ENCODE measurements at regions not wholly inside any gene's neighbourhood (a gene's known extent, or its start where the extent isn't known, plus 50 kb on each side); places are given as distances from the start of the nearest gene placed in this dataset.

DNA sequence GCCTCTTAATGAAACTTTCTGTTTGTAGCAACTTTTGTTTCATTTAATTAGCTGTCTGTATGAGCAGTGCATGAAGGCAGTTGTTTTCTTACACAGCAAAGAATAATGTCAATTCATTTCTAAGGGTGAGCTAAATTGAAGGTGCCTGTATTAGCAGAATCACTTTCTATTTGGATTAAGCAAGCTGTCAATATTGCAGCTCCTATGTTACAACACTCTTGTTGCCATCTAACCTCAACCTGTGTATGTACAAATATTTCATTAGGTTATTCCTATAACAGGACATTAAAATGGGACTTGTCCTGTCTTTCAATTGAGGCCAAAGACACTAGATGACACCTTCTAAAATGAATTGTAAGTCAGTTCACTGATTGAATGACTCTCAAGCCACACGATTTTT lies 647.5 kb downstream of the UTRN start:
- H3K27ac ChIP-seq (ENCODE audit: low read length), result no peak overlapping the region
- H3K36me3 ChIP-seq (ENCODE audit: control insufficient read depth in 1 of 2, insufficient read depth in 2 of 2, low read length in 2 of 2), result no peaks in the 10 kb centered on the region
- H3K4me1 ChIP-seq (ENCODE audit: control insufficient read depth in 1 of 2, insufficient read depth in 2 of 2, low read length in 2 of 2), result no peaks in the 10 kb centered on the region
- no peaks in the 10 kb centered on the region for H3K9me3 ChIP-seq (ENCODE audit: control insufficient read depth in 1 of 2, low read length in 2 of 2)
- H3K4me3 ChIP-seq (ENCODE audit: low read depth in 1 of 2, low read length in 2 of 2), result no peak overlapping the region
- H3K27me3 ChIP-seq (ENCODE audit: low read depth, low read length), result no peaks in the 10 kb centered on the region

DNA sequence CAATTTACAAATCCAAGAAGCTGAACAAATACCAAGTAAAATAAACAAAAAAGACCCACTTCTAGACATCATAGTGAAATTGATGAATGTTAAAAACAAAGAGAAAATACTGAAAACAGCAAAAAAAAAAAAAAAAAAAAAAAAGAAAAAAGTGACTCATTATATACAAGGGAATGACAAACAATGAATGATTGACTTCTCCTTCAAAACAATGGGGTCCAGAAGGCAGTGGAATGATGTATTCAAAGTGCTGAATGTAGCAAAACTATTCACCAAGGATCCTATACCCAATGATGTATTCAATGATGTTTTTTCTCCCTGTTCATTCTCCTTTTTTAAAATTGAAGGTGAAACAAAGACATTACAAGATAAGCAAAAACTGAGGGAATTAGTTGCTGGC lies 650.0 kb downstream of the UTRN start:
- Histone ChIP-seq H3K4me3 (ENCODE audit: low read depth in 1 of 2, low read length in 2 of 2) (no peak overlapping the region), H3K9me3 (ENCODE audit: control insufficient read depth in 1 of 2, low read length in 2 of 2) (no peaks in the 10 kb centered on the region), H3K4me1 (ENCODE audit: control insufficient read depth in 1 of 2, insufficient read depth in 2 of 2, low read length in 2 of 2) (no peaks in the 10 kb centered on the region), H3K36me3 (ENCODE audit: control insufficient read depth in 1 of 2, insufficient read depth in 2 of 2, low read length in 2 of 2) (no peaks in the 10 kb centered on the region), H3K27ac (ENCODE audit: low read length) (no peak overlapping the region), H3K27me3 (ENCODE audit: low read depth, low read length) (no peaks in the 10 kb centered on the region)

DNA sequence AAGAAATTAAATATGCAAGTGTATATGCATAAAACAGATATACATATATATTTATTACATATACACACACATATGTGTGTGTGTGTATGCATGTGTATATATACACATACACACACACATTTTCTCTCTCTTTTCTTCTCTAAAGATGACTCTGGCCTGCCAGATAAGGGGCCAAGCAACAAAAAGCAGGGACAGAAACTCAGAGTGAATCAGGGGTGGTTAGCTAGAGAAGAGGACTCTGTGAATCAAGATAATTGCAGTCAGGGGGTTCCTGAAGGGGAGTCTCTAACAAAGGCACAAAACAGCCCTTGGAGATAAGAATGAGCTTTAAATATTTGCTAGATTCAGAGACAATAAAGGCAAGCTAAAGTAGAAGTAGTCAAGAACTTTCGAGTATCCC lies 650.5 kb downstream of the UTRN start:
- Histone ChIP-seq H3K27ac (ENCODE audit: low read length) (no peak overlapping the region), H3K9me3 (ENCODE audit: control insufficient read depth in 1 of 2, low read length in 2 of 2) (no peaks in the 10 kb centered on the region), H3K4me1 (ENCODE audit: control insufficient read depth in 1 of 2, insufficient read depth in 2 of 2, low read length in 2 of 2) (no peaks in the 10 kb centered on the region), H3K27me3 (ENCODE audit: low read depth, low read length) (no peaks in the 10 kb centered on the region), H3K4me3 (ENCODE audit: low read depth in 1 of 2, low read length in 2 of 2) (no peak overlapping the region), H3K36me3 (ENCODE audit: control insufficient read depth in 1 of 2, insufficient read depth in 2 of 2, low read length in 2 of 2) (no peaks in the 10 kb centered on the region)

DNA sequence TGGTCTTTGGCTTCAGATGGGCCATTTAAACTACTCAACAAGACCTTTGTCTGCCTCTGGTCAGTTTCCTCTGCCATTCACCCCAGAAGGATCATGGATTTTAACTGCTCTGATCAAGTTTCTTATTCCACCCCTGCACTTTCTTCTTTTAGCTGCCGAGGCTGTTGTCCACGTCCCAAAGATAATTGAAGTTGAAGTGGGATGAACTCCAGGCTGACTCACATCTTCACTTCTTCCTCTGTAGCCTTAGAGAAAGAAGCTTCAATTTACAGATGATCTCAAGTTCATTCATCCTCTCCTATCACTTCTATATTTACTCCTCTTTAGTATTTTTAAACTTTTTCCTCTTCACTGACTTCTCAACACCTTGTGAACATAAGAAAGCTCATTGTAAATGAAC lies 651.6 kb downstream of the UTRN start:
- no peak overlapping the region for H3K27ac ChIP-seq (ENCODE audit: low read length)
- no peaks in the 10 kb centered on the region for H3K9me3 ChIP-seq (ENCODE audit: control insufficient read depth in 1 of 2, low read length in 2 of 2)
- H3K36me3 ChIP-seq (ENCODE audit: control insufficient read depth in 1 of 2, insufficient read depth in 2 of 2, low read length in 2 of 2), result no peaks in the 10 kb centered on the region
- no peaks in the 10 kb centered on the region for H3K27me3 ChIP-seq (ENCODE audit: low read depth, low read length)
- no peaks in the 10 kb centered on the region for H3K4me1 ChIP-seq (ENCODE audit: control insufficient read depth in 1 of 2, insufficient read depth in 2 of 2, low read length in 2 of 2)
- H3K4me3 ChIP-seq (ENCODE audit: low read depth in 1 of 2, low read length in 2 of 2), result no peak overlapping the region

DNA sequence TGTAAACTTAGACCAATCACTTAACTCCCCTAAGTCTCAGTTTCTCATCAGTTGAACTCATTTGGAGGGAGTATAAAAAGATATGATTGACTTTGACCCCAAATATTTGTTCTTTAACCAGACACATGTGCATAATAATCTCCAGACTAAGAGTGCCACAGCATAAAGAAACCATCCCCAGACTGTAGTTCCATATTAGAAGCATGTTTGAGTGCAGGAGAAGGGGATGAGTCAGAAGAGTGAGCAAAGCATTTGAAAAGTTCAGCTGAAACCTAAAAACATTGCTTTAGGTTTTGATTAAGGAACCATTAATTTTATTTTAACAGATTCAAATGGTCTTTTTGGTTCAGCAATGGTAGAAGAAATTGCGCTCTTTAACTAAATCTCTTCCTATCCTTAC lies 654.8 kb downstream of the UTRN start:
- Histone ChIP-seq H3K36me3 (ENCODE audit: control insufficient read depth in 1 of 2, insufficient read depth in 2 of 2, low read length in 2 of 2) (no peaks in the 10 kb centered on the region), H3K4me1 (ENCODE audit: control insufficient read depth in 1 of 2, insufficient read depth in 2 of 2, low read length in 2 of 2) (no peaks in the 10 kb centered on the region), H3K27me3 (ENCODE audit: low read depth, low read length) (no peaks in the 10 kb centered on the region), H3K27ac (ENCODE audit: low read length) (no peak overlapping the region), H3K4me3 (ENCODE audit: low read depth in 1 of 2, low read length in 2 of 2) (no peak overlapping the region), H3K9me3 (ENCODE audit: control insufficient read depth in 1 of 2, low read length in 2 of 2) (no peaks in the 10 kb centered on the region)

DNA sequence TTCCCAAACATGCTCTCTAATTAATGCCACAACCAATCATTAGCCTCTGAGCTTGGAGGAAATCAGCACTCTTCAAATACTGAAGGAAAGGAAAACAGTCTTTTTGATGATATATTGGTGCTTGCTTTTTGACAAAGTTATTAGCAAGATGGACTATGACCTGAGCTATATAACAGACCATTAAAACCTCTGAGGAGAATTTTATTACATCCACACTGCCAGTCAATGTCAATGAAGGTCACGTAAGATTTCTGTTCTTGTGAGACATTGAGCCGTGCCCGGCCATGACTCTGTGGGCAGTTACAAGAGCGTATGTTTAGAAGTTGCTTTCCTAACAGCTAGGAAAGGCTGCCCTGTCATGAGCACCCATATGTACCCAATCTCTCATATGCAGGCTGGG lies 659.0 kb downstream of the UTRN start:
- Histone ChIP-seq H3K4me1 (ENCODE audit: control insufficient read depth in 1 of 2, insufficient read depth in 2 of 2, low read length in 2 of 2) (no peaks in the 10 kb centered on the region), H3K9me3 (ENCODE audit: control insufficient read depth in 1 of 2, low read length in 2 of 2) (no peaks in the 10 kb centered on the region), H3K4me3 (ENCODE audit: low read depth in 1 of 2, low read length in 2 of 2) (no peak overlapping the region), H3K36me3 (ENCODE audit: control insufficient read depth in 1 of 2, insufficient read depth in 2 of 2, low read length in 2 of 2) (no peaks in the 10 kb centered on the region), H3K27ac (ENCODE audit: low read length) (no peak overlapping the region), H3K27me3 (ENCODE audit: low read depth, low read length) (no peaks in the 10 kb centered on the region)

DNA sequence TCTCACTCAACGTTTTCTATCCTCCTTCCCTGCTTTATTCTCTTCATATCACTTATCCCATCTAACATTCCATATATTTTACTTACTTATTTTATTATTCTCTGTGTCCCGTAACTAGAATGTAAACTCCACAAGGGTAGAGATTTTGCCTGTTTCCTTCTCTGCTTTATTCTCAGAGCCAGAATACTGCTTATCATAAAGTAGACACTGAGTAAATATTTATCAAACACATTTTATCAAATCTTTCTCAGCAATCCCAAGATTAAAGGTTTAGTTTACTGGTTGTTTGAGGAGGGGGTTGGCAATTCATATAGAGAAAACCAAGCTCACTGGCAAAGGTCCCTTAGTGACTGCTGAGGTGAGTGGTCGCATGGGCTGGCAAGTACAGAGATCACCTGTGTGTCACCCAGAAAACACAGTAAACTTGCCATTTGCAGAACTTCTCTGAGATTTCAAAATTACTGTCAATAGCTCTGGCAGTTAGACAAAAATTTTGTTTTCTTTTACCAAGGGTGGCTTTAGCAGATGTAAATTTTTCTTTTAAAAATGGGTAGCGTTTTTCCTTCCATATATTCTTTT lies 662.4 kb downstream of the UTRN start:
- Histone ChIP-seq H3K27me3 (ENCODE audit: low read depth, low read length) (no peaks in the 10 kb centered on the region), H3K9me3 (ENCODE audit: control insufficient read depth in 1 of 2, low read length in 2 of 2) (no peaks in the 10 kb centered on the region), H3K36me3 (ENCODE audit: control insufficient read depth in 1 of 2, insufficient read depth in 2 of 2, low read length in 2 of 2) (no peaks in the 10 kb centered on the region), H3K27ac (ENCODE audit: low read length) (no peak overlapping the region), H3K4me3 (ENCODE audit: low read depth in 1 of 2, low read length in 2 of 2) (no peak overlapping the region), H3K4me1 (ENCODE audit: control insufficient read depth in 1 of 2, insufficient read depth in 2 of 2, low read length in 2 of 2) (no peaks in the 10 kb centered on the region)

DNA sequence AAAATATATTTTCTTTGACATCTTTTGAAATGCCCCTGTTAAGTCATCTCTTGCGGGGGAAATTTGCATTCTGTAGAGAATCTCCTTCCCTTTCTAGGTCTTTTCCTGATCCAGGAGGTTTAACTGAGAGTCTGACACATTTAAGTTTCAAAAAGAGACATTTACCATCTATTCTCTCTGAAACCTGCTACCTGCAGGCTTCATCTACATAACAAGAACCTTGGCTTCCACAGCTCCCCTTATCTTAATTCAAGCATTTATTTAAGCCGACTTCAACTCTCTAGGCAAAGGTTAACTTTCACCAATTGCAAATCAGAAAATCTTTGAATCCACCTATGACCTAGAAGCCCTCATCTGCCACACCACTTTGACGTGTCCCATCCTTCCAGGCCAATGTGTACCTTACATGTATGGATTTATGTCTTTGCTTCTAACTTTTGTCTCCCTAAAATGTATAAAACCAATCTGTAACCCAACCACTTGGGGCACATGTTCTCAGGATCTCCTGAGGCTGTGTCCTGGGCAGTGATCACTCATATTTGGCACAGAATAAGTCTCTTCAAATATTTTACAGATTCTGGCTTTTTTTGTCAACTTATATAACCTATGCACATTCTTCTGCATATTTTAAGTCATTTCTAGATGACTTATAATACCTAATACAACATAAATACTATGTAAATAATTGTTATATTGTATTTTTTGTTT lies 666.7 kb downstream of the UTRN start:
- H3K27me3 ChIP-seq (ENCODE audit: low read depth, low read length), result no peaks in the 10 kb centered on the region

DNA sequence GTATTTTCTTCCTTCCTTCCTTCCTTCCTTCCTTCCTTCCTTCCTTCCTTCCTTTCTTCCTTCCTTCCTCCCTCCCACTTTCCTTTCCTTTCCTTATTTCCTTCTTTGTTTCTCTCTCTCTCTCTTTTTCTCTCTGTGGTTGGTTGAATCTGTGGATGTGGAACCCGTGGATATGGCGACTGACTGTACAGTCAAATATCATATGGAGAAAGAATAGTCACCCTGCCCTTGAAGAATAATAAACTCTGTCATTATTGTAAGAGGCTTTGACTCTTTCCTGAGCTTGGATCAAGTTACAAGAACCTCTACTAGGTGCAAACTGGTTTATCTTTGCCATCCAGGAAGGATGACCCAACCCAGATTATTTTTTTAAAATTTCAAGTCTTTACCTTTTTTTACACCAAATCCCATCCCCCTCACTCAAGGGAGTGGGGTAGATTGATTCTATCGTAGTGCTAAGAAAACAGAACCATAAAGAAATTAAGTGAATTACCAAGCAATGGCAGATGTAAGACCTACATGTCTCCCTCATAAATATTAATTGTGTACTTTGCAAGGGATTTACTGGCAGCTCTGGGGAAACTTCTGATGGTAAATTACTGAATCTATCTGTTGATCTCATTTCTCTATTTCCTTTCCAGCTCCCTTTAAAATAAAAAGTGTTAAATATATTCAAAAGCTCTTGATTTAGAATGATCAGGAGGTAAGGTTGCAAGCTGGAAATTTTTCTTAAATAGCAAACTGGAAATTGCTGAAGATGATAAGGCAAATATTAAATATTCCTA lies 667.5 kb downstream of the UTRN start:
- no peak overlapping the region for H3K4me3 ChIP-seq (ENCODE audit: low read depth in 1 of 2, low read length in 2 of 2)
- no peaks in the 10 kb centered on the region for H3K4me1 ChIP-seq (ENCODE audit: control insufficient read depth in 1 of 2, insufficient read depth in 2 of 2, low read length in 2 of 2)
- no peaks in the 10 kb centered on the region for H3K9me3 ChIP-seq (ENCODE audit: control insufficient read depth in 1 of 2, low read length in 2 of 2)
- H3K27me3 ChIP-seq (ENCODE audit: low read depth, low read length), result no peaks in the 10 kb centered on the region
- H3K36me3 ChIP-seq (ENCODE audit: control insufficient read depth in 1 of 2, insufficient read depth in 2 of 2, low read length in 2 of 2), result no peaks in the 10 kb centered on the region
- no peak overlapping the region for H3K27ac ChIP-seq (ENCODE audit: low read length)

More for the DNA sequence above, 666.7 kb downstream of the UTRN start:
- H3K4me3 ChIP-seq (ENCODE audit: low read depth in 1 of 2, low read length in 2 of 2), result no peak overlapping the region
- no peaks in the 10 kb centered on the region for H3K36me3 ChIP-seq (ENCODE audit: control insufficient read depth in 1 of 2, insufficient read depth in 2 of 2, low read length in 2 of 2)
- no peak overlapping the region for H3K27ac ChIP-seq (ENCODE audit: low read length)
- no peaks in the 10 kb centered on the region for H3K9me3 ChIP-seq (ENCODE audit: control insufficient read depth in 1 of 2, low read length in 2 of 2)
- no peaks in the 10 kb centered on the region for H3K4me1 ChIP-seq (ENCODE audit: control insufficient read depth in 1 of 2, insufficient read depth in 2 of 2, low read length in 2 of 2)

DNA sequence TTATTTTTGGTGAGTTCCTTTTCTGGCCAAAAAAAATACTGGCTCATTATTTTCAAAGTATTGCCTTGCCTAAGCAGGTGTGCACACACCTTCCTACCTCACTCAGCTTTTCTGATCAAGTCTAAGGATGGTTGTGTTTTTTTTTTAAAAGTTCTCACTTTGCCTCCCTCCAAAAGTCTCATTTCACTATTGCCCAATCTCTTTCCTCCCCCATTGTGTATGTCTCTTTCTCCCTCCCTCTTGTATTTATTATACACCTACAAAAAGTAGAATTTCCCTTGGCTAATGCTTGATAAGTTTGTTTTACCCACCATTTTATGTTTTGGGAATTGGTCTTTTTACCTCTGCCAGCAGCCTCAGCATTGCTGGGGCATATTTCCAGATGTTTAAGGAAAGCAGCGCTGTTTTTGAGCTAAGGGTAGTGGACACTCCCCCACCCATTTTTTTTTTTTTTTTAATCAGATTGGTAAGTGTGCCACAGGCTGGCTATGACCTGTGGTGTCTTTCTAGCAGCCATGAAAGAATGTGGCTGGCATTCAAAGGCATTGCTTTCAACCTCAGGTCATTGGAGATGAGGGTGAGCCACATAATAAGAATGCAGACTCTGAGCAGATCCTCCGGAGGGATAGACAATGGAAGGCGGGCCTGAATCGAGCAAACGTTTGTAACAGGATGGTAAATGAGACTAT lies 668.6 kb downstream of the UTRN start:
- H3K27ac ChIP-seq (ENCODE audit: low read length), result no peak overlapping the region
- no peak overlapping the region for H3K4me3 ChIP-seq (ENCODE audit: low read depth in 1 of 2, low read length in 2 of 2)
- H3K27me3 ChIP-seq (ENCODE audit: low read depth, low read length), result no peaks in the 10 kb centered on the region
- no peaks in the 10 kb centered on the region for H3K4me1 ChIP-seq (ENCODE audit: control insufficient read depth in 1 of 2, insufficient read depth in 2 of 2, low read length in 2 of 2)
- no peaks in the 10 kb centered on the region for H3K36me3 ChIP-seq (ENCODE audit: control insufficient read depth in 1 of 2, insufficient read depth in 2 of 2, low read length in 2 of 2)
- no peaks in the 10 kb centered on the region for H3K9me3 ChIP-seq (ENCODE audit: control insufficient read depth in 1 of 2, low read length in 2 of 2)

DNA sequence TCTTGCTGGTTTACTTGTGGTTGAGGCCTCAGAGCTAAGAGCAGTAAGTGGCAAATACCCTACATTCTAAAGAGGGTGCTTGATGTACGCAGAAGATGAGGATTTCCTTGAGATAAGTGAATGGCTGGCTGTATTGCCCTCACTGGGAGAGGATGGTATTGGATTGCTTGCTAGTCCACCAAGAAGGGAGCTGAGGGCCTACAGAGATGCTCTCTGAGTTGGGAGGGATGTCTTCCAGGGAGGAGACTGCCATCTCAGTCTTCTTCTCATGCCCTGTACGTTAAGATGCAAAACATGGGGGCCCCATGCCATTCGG lies 669.1 kb downstream of the UTRN start:
- Histone ChIP-seq H3K4me1 (ENCODE audit: control insufficient read depth in 1 of 2, insufficient read depth in 2 of 2, low read length in 2 of 2) (no peaks in the 10 kb centered on the region), H3K36me3 (ENCODE audit: control insufficient read depth in 1 of 2, insufficient read depth in 2 of 2, low read length in 2 of 2) (no peaks in the 10 kb centered on the region), H3K9me3 (ENCODE audit: control insufficient read depth in 1 of 2, low read length in 2 of 2) (no peaks in the 10 kb centered on the region), H3K4me3 (ENCODE audit: low read depth in 1 of 2, low read length in 2 of 2) (no peak overlapping the region), H3K27me3 (ENCODE audit: low read depth, low read length) (no peaks in the 10 kb centered on the region), H3K27ac (ENCODE audit: low read length) (no peak overlapping the region)

Data from muscle layer of duodenum (tissue), 2 donors.